ENCODE measurements at regions not wholly inside any gene's neighbourhood (a gene's known extent, or its start where the extent isn't known, plus 50 kb on each side); places are given as distances from the start of the nearest gene placed in this dataset.

DNA sequence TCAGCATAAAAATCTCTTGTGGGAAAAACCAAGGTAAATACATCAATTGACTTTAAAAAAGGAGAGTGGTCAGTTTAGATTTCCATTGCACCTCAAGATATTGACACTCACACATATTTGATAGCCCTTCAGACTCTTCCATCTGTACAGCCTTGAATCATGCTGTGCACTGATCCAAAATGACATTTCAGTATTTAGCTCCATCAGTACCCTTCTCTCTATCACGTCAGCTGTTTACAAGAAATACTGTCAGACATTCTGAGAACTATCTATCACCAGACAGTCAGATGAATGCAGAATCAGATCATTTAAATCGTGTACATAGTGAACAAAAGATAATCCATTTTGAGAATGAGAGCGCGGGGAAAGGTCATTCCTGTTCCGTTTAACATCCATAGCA, 511.9 kb downstream of the RPL10L start:
- TF ChIP-seq POLR2AphosphoS5 (IDR thresholded peaks at IDR 0.05; ENCODE audit: borderline replicate concordance, low read depth, low read length), result no peak
- TF ChIP-seq EZH2 (IDR thresholded peaks at IDR 0.05), result no peak
- no peak for TF ChIP-seq FOXP2 (optimal IDR thresholded peaks at IDR 0.05; ENCODE audit: control extremely low read depth, extremely low read length, insufficient read depth)
